H9 (cell line): ENCODE measurements at regions not wholly inside any gene's neighbourhood (a gene's known extent, or its start where the extent isn't known, plus 50 kb on each side); places are given as distances from the start of the nearest gene placed in this dataset.

Experiments
- DNase-seq: peaks from one replicate; pipeline ENCODE4 v3.0.0-alpha.2; 2017
- H2AFZ ChIP-seq: one replicate; pipeline ENCODE4 v1.6.1; 2013; ENCODE audit warnings: mild to moderate bottlenecking, low read length, control low read depth, moderate library complexity
- H2AK5ac ChIP-seq: 2 replicates; pipeline ENCODE4 v1.6.1; 2013; ENCODE audit warnings: low read length, control low read depth, mixed read lengths; ENCODE audit not compliant: insufficient read length
- H2BK120ac ChIP-seq: one replicate; pipeline ENCODE4 v1.6.1; 2013; ENCODE audit warnings: low read depth, mild to moderate bottlenecking, low read length, control low read depth, inconsistent platforms; ENCODE audit not compliant: poor library complexity, severe bottlenecking
- H2BK12ac ChIP-seq: 2 replicates; pipeline ENCODE4 v1.6.1; 2013; ENCODE audit warnings: low read length, control low read depth, mixed read lengths, low read depth; ENCODE audit not compliant: insufficient read length
- H2BK15ac ChIP-seq: 2 replicates; pipeline ENCODE4 v1.6.1; 2013; ENCODE audit warnings: low read depth, low read length, control low read depth
- H2BK20ac ChIP-seq: one replicate; pipeline ENCODE4 v1.6.1; 2013; ENCODE audit warnings: low read depth, mild to moderate bottlenecking, low read length, control low read depth, inconsistent platforms; ENCODE audit not compliant: poor library complexity, severe bottlenecking
- H2BK5ac ChIP-seq: 2 replicates; pipeline ENCODE4 v1.6.1; 2013; ENCODE audit warnings: low read length, control low read depth, mixed read lengths; ENCODE audit not compliant: insufficient read length
- H3K14ac ChIP-seq: 2 replicates; pipeline ENCODE4 v1.6.1; 2013; ENCODE audit warnings: low read length, control low read depth; ENCODE audit not compliant: insufficient read depth
- H3K18ac ChIP-seq: 2 replicates; pipeline ENCODE4 v1.6.1; 2013; ENCODE audit warnings: low read depth, mild to moderate bottlenecking, mixed read lengths, low read length, control low read depth; ENCODE audit not compliant: insufficient read length
- H3K23ac ChIP-seq: 2 replicates; pipeline ENCODE4 v1.6.1; 2013; ENCODE audit warnings: low read length, control low read depth, mixed read lengths, low read depth; ENCODE audit not compliant: insufficient read length
- H3K23me2 ChIP-seq: 2 replicates; pipeline ENCODE4 v1.6.1; 2013; ENCODE audit warnings: low read depth, mild to moderate bottlenecking, mixed read lengths, low read length, control low read depth; ENCODE audit not compliant: insufficient read length, poor library complexity, severe bottlenecking
- H3K27ac ChIP-seq: 2 replicates; pipeline ENCODE4 v1.5.1; 2013; ENCODE audit warnings: low read length, control low read depth, mixed read lengths, low read depth; ENCODE audit not compliant: insufficient read length
- H3K27me3 ChIP-seq: 2 replicates; pipeline ENCODE4 v1.6.1; 2013; ENCODE audit warnings: low read length, control low read depth, inconsistent platforms; ENCODE audit not compliant: insufficient read depth
- H3K4ac ChIP-seq: 2 replicates; pipeline ENCODE4 v1.6.1; 2013; ENCODE audit warnings: low read depth, mild to moderate bottlenecking, control low read depth, inconsistent platforms, low read length, moderate library complexity
- H3K4me1 ChIP-seq: 2 replicates; pipeline ENCODE4 v1.6.1; 2013; ENCODE audit warnings: low read length, control low read depth, inconsistent platforms; ENCODE audit not compliant: insufficient read depth
- H3K4me2 ChIP-seq: 2 replicates; pipeline ENCODE4 v1.6.1; 2013; ENCODE audit warnings: low read length, control low read depth, mixed read lengths; ENCODE audit not compliant: insufficient read length, insufficient read depth
- H3K56ac ChIP-seq: 2 replicates; pipeline ENCODE4 v1.6.1; 2013; ENCODE audit warnings: low read depth, mild to moderate bottlenecking, mixed read lengths, low read length, control low read depth; ENCODE audit not compliant: insufficient read length
- H3K79me1 ChIP-seq: 2 replicates; pipeline ENCODE4 v1.6.1; 2013; ENCODE audit warnings: low read depth, mild to moderate bottlenecking, moderate library complexity, low read length, control low read depth, inconsistent platforms; ENCODE audit not compliant: insufficient read depth, poor library complexity, severe bottlenecking
- H3K79me2 ChIP-seq: 2 replicates; pipeline ENCODE4 v1.6.1; 2013; ENCODE audit warnings: low read length, control low read depth, inconsistent platforms; ENCODE audit not compliant: insufficient read depth
- H3K9ac ChIP-seq: 2 replicates; pipeline ENCODE4 v1.6.1; 2013; ENCODE audit warnings: low read length, control low read depth, mixed read lengths; ENCODE audit not compliant: insufficient read length; ENCODE audit errors: extremely low read depth
- H3K9me3 ChIP-seq: one replicate; pipeline ENCODE4 v1.6.1; 2013; ENCODE audit warnings: low read depth, low read length, inconsistent platforms; ENCODE audit not compliant: control insufficient read depth
- H3T11ph ChIP-seq: one replicate; pipeline ENCODE4 v1.6.1; 2013; ENCODE audit warnings: mild to moderate bottlenecking, low read length, control low read depth, inconsistent platforms
- H4K20me1 ChIP-seq: one replicate; pipeline ENCODE4 v1.6.1; 2013; ENCODE audit not compliant: control insufficient read depth, insufficient read length, insufficient read depth
- H4K5ac ChIP-seq: 2 replicates; pipeline ENCODE4 v1.6.1; 2013; ENCODE audit warnings: low read depth, mild to moderate bottlenecking, mixed read lengths, low read length, control low read depth; ENCODE audit not compliant: insufficient read length
- H4K8ac ChIP-seq: replicated peaks from 2 replicates; pipeline ENCODE4 v1.6.1; 2013; ENCODE audit warnings: low read length, control low read depth, mixed read lengths, low read depth; ENCODE audit not compliant: insufficient read length
- H4K91ac ChIP-seq: 2 replicates; pipeline ENCODE4 v1.6.1; 2013; ENCODE audit warnings: low read depth, mild to moderate bottlenecking, moderate library complexity, mixed read lengths, low read length, control low read depth; ENCODE audit not compliant: insufficient read length
- H3K27ac Mint-ChIP-seq, 3 experiments: 2 replicates in 2 of 3; 3 replicates in 1 of 3; pipeline ENCODE4 v1.8.0; 2020 to 2021; ENCODE audit warnings: mixed read lengths in 3 of 3, mild to moderate bottlenecking in 1 of 3, moderate library complexity in 1 of 3
- H3K27me3 Mint-ChIP-seq: 2 replicates; pipeline ENCODE4 v1.8.0; 2021; ENCODE audit warnings: low read depth, mild to moderate bottlenecking, moderate library complexity, mixed read lengths
- H3K36me3 Mint-ChIP-seq, 3 experiments: 2 replicates in 2 of 3; 3 replicates in 1 of 3; pipeline ENCODE4 v1.8.0; 2020 to 2021; ENCODE audit warnings: low read depth in 3 of 3, mixed read lengths in 3 of 3; ENCODE audit not compliant: insufficient read depth in 1 of 3
- H3K4me1 Mint-ChIP-seq, 2 experiments: 2 replicates each; pipeline ENCODE4 v1.8.0; 2020; ENCODE audit warnings: mixed read lengths in 2 of 2
- H3K4me3 Mint-ChIP-seq, 2 experiments: 2 replicates in 1 of 2; 3 replicates in 1 of 2; pipeline ENCODE4 v1.8.0; 2020 to 2021; ENCODE audit warnings: mild to moderate bottlenecking in 2 of 2, mixed read lengths in 2 of 2, moderate library complexity in 1 of 2
- H3K9me3 Mint-ChIP-seq, 2 experiments: 2 replicates in 1 of 2; 3 replicates in 1 of 2; pipeline ENCODE4 v1.8.0; 2020; ENCODE audit warnings: mild to moderate bottlenecking in 2 of 2, mixed read lengths in 2 of 2, moderate library complexity in 1 of 2
- CTCF ChIP-seq: fragments of 200-600 bp; sonication (generic); conservative IDR thresholded peaks from 3 replicates; pipeline ENCODE4 v1.8.0; 2021; ENCODE audit warnings: antibody characterized with exemption, mild to moderate bottlenecking
- WGBS: extraction: QIAGEN DNeasy Blood & Tissue Kit; methylation state at CpG from one replicate; pipeline ENCODE4 v1.1.7; 2013; ENCODE audit warnings: missing lambda C conversion rate, low lambda C conversion rate, mixed read lengths; ENCODE audit not compliant: insufficient read length; ENCODE audit errors: extremely low coverage; 5-methylcytosine and 5-hydroxymethylcytosine counted together

- no peak overlapping the region for H3K18ac ChIP-seq
- H3K4me1 Mint-ChIP-seq: peaks cover 0 to 4% of the 10 kb centered on the region in 2 experiments; a peak in 2 of 4 replicates
Measured at GRCh38 chr9:96079779-96080178, 204.3 kb downstream of the ERCC6L2 start.

More at GRCh38 chr9:96079779-96080178, 204.3 kb downstream of the ERCC6L2 start:
- no peak overlapping the region for H2BK120ac ChIP-seq
- no peak overlapping the region for H3K14ac ChIP-seq
- H2BK5ac ChIP-seq: no peak overlapping the region
- no CpG with 5 or more reads among the region's 6 CpGs for WGBS
- H3K27me3 ChIP-seq: no peaks in the 10 kb centered on the region
- H2AK5ac ChIP-seq: no peak overlapping the region
- no peak overlapping the region for H3K27ac ChIP-seq
- no peaks in the 10 kb centered on the region for H4K20me1 ChIP-seq
- no peak overlapping the region for H2BK15ac ChIP-seq
- no peak overlapping the region for H3K9ac ChIP-seq
- no peak overlapping the region for H3T11ph ChIP-seq
- H3K36me3 Mint-ChIP-seq: no peaks in the 10 kb centered on the region
- no peaks in the 10 kb centered on the region for H3K79me2 ChIP-seq
- no peak overlapping the region for H3K4ac ChIP-seq
- no peak overlapping the region for H2AFZ ChIP-seq
- no peaks in the 10 kb centered on the region for H3K27me3 Mint-ChIP-seq
- no peaks in the 10 kb centered on the region for H3K9me3 Mint-ChIP-seq
- no peak overlapping the region for H4K8ac ChIP-seq
- H4K5ac ChIP-seq: no peak overlapping the region
- H3K4me1 ChIP-seq: no peaks in the 10 kb centered on the region
- H3K23ac ChIP-seq: no peak overlapping the region
- H3K4me3 Mint-ChIP-seq: no peak overlapping the region
- TF ChIP-seq CTCF: no peak
- no peak overlapping the region for H3K4me2 ChIP-seq
- H2BK20ac ChIP-seq: no peak overlapping the region
- no peaks in the 10 kb centered on the region for H3K23me2 ChIP-seq
- no peaks in the 10 kb centered on the region for H3K79me1 ChIP-seq
- H3K56ac ChIP-seq: no peak overlapping the region
- no peak for DNase-seq
- H3K27ac Mint-ChIP-seq: no peak overlapping the region
- H4K91ac ChIP-seq: no peak overlapping the region
- H3K9me3 ChIP-seq: no peaks in the 10 kb centered on the region
- no peak overlapping the region for H2BK12ac ChIP-seq
